T-helper 2 cell treated with Interferon-gamma antibody and Interleukin-4, amounts not matched to agents 100 ng/mL and 5 ng/mL, for 36 hours (primary cell): ENCODE measurements at regions not wholly inside any gene's neighbourhood (a gene's known extent, or its start where the extent isn't known, plus 50 kb on each side); places are given as distances from the start of the nearest gene placed in this dataset.

Source experiments
- intact Hi-C: fragments of 100-400 bp; cut with micrococcal nuclease; formaldehyde crosslinking; loops from one replicate; pipeline ENCODE4 v1.15.1; 2023

DNA sequence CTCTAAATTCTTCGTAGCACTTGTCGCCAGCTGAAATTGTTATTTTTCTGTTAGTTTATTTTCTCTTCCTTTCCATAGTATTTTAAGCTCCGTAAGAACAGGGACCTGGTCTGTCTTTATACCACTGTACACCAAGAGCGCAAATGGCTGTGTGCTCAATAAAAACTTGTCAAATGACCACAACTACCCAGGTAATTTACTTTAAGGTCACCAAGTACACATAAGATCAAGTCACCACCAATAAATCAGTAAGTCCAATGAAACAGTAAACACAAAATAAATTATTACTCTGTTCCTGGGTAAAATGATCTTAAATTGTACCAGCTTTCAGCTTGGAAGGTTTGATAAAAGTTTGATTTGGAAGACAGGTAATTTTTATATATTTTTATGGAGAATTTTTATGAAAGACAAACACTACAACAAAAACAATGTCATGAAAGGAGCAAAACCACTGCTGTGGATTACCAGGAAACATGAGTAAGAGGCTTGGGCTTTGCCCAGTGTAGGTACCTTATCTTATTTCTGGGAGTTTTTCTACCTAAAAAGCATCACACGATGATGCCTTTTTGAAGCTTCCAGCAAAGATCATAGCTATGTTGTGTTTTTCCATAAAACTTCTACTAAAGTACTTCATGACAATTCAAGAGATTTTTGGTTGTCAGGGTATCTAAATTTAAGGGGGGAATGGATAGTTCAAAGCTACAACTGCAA is 406.8 kb downstream of the SHQ1 start:
- intact Hi-C loops: loop anchor here (5.0 to 10.0 kb wide), 3 partner anchors 34 to 567 kb away; no protein-coding TSS in a partner anchor

DNA sequence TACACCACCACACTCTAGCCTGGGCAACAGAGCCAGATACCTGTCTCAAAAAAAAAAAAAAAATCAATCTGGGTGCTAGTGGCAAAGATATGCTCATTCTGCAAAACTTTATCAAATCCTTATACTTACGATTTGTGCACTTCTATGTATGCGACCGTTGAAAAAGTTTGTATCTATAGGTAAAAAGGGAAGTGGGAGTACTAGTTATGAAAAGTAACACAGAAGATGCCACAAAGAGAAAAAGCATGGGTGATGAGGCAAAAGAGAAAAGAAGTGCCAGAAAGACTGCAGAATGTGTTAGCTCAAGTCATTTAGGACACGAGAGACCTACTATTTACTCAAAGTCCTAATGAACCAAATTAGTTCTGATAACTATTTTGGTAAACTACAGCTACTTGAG is 407.8 kb downstream of the SHQ1 start:
- intact Hi-C loops: loop anchor here (5.0 to 10.0 kb wide), 3 partner anchors 33 to 566 kb away; no protein-coding TSS in a partner anchor

GRCh38 chr3:72439321-72440183 is 408.7 kb downstream of the SHQ1 start:
- intact Hi-C loops: loop anchor here (5.0 to 10.0 kb wide), 3 partner anchors 32 to 565 kb away; no protein-coding TSS in a partner anchor

DNA sequence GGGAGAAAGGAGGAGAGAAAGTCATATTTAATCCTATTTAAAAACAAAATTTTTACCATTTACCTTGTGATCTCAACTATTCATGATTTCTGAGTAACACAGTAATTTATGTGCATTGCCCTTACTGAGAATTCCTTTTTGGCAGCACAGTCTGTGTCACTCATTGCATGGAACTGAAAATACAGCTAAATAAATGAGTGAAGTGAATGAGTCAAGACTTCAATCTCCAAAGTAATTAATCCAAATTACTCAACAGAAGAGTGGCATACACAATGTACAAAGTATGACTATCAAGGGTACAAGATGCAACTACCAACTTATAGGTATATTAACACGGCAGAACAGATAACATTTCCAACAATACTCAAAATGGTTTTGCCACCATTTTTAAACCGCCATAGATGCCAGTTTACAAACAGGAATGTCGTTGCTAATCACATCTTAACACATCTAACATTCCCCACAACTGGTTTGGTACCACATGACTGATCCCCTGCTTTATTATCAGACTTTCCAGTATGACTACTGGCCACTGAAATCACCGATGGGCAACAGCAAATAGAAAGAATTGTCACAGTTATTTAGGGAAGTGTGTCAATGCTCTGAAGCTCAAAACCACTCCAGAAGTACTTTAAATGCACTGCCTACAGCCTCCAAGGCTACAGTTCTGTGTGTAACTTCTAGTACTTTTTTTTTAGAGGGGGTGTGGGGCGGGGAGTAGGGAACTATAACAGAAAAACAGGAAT is 410.4 kb downstream of the SHQ1 start:
- intact Hi-C loops: no loop called here

DNA sequence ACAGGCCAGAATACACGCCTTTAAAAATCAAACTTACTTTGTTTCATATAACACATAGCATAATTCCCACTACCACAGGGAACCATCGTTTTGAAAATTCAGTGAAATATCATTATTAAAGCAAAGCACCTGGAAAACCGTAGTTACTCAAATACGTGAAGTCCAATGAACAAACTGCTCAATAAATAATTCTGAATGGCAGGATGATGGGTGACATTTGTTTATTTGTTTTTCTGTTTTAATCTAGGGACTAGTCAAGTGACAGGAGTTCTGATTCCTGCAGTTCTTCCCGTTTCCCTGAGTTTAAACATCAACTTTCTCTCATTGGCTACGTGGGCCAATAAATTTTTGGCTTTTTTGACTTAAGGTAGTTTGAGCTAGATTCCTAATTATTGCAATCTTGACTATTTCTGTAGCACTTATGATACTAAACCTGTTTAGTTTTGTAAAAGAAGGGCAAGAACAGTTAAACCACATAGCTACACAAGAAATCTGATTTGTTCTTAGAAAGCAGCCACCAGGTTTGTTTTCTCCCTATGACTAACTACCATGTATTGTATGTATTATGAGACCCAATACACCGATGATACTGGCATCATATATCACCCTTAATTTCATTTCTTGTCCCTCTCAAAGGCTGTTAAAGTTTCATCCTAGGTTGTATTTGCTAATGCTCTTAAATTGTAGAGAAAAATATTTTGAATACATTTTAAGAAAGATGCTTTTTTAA is 411.2 kb downstream of the SHQ1 start:
- intact Hi-C loops: no loop called here

GRCh38 chr3:72434296-72434695 is 413.9 kb downstream of the SHQ1 start:
- intact Hi-C loops: no loop called here

GRCh38 chr3:72432246-72432645 is 416.0 kb downstream of the SHQ1 start:
- intact Hi-C loops: no loop called here

GRCh38 chr3:72429589-72430353 is 418.5 kb downstream of the SHQ1 start:
- intact Hi-C loops: loop anchor here (5.0 kb wide), 1 partner anchor 52 kb away; no protein-coding TSS in a partner anchor

DNA sequence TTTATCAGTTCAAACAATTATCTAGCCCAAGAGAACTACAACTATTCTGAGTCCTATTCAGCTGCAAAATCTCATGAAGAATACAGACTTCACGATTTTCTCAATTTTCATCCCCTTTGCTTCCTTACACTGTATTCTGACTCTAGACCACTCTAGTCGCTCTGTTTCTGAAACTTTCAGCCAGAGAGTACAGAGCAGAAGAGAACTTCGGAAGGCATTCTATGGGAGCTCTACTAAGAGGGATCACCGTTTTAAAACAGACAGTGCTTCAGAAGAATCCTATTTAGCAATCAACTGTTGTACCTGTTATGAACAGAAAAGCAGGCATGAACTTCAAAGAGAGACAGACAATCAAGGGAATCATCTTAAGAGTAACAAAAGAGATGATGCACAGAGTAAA is 419.4 kb downstream of the SHQ1 start:
- intact Hi-C loops: loop anchor here (5.0 kb wide), 1 partner anchor 52 kb away; no protein-coding TSS in a partner anchor

GRCh38 chr3:72427624-72428023 is 420.6 kb downstream of the SHQ1 start:
- intact Hi-C loops: loop anchor here (2.0 to 5.0 kb wide), 2 partner anchors 19 to 50 kb away; partner anchors contain the start of gene RYBP

GRCh38 chr3:72426618-72427397 is 421.4 kb downstream of the SHQ1 start:
- intact Hi-C loops: loop anchor here (1.0 to 5.0 kb wide), 3 partner anchors 9 to 50 kb away; partner anchors contain the start of gene RYBP

GRCh38 chr3:72423643-72424042 is 424.6 kb downstream of the SHQ1 start:
- intact Hi-C loops: no loop called here

- intact Hi-C loops: no loop called here
Measured at GRCh38 chr3:72421786-72422185, 426.5 kb downstream of the SHQ1 start.

DNA sequence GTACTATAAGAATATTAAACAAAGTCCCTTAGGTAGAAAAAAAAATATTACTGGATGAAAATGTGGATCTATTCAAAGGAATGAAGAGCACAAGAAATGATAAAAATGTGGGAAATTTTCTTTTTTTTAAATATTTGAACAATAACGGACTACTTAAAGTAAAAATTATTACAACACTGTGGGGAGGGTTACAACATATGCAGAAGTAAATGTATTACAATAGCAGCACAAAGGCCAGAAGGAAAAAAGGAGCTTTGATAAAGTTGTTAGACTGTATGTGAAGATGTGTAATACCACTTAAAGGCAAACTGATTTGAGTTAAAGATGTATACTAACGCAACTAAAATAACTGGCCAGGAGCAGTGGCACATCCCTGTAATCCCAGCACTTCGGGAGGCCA is 427.1 kb downstream of the SHQ1 start:
- intact Hi-C loops: no loop called here

DNA sequence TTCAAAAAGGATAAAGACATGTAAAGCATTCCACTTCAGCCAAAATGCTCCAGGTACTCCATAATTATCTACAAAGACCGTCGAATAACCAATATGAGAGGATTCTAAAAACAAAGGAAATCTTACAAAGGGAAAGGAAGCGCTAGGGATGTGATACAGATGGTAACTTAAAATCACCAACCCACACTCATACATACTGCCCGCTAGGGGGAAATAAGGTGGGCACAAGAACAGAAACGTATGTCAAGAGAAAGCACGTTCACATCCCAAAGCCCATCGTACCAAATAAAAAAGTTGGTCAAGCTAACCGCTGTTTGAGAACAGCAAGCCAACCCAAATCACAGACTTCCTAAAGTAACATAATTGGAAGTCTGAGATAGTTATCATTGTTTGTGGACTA is 429.4 kb downstream of the SHQ1 start:
- intact Hi-C loops: loop anchor here (1.0 kb wide), 1 partner anchor 7 kb away; no protein-coding TSS in a partner anchor

DNA sequence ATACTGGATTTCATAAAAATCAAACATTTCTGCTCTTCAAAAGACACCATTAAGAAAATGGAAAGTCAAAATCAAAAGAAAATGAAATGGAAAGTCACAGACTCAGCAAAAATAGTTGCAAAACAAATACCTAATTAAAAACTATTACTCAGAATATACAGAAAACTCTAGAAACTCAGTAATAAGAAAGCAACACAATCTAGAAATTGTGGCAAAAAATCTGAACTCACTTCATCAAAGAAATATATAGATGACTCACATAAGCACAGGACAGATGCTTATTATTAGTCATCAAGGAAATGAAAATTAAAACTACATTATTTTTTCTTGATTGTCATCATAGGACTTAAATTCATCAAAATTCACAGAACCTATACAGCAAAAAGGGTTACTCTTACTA is 430.0 kb downstream of the SHQ1 start:
- intact Hi-C loops: loop anchor here (1.0 kb wide), 1 partner anchor 8 kb away; no protein-coding TSS in a partner anchor

DNA sequence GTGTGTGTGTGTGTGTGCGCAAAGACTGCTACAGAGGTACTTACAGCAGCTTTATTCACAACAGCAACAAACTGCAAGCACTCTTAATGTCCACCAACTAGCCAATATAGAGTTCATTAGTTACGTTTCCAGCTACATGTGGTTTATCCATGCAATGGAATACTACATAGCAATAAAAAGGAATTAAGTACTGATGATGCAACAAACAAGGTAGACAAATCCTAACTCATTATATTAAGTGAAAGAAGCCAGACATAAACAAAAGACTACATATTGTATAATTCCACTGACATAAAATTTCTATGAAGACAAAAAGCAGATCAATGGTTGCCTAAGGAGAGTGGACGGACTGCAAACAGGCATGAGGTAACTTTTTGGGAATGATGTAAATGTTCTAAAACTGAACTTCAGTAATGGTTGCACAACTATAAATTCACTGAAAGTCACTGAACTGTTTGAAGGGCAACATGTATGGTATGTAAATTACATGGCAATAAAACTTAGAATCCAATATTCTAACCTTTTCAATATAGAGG is 433.7 kb downstream of the SHQ1 start:
- intact Hi-C loops: no loop called here

GRCh38 chr3:72413228-72413627 is 435.0 kb downstream of the SHQ1 start:
- intact Hi-C loops: no loop called here
